Endodermal cell (in vitro differentiated cells): ENCODE measurements at regions not wholly inside any gene's neighbourhood (a gene's known extent, or its start where the extent isn't known, plus 50 kb on each side); places are given as distances from the start of the nearest gene placed in this dataset.

ENCODE experiments used
- DNase-seq: peaks from one replicate; pipeline ENCODE4 v3.0.0-alpha.2; 2017
- H3K27ac ChIP-seq: 2 replicates; pipeline ENCODE4 v1.5.1; 2013; ENCODE audit warnings: mild to moderate bottlenecking, low read depth, low read length, moderate library complexity
- H3K27me3 ChIP-seq: 2 replicates; pipeline ENCODE4 v1.6.1; 2013; ENCODE audit warnings: mild to moderate bottlenecking, low read length, moderate library complexity; ENCODE audit not compliant: insufficient read depth, control insufficient read depth, poor library complexity, severe bottlenecking
- H3K36me3 ChIP-seq: 2 replicates; pipeline ENCODE4 v1.7.0; 2013; ENCODE audit warnings: mild to moderate bottlenecking, low read length, moderate library complexity; ENCODE audit not compliant: control insufficient read depth, insufficient read depth
- H3K4me1 ChIP-seq: one replicate; pipeline ENCODE4 v1.7.0; 2013; ENCODE audit warnings: low read length; ENCODE audit not compliant: control insufficient read depth, insufficient read depth
- H3K4me3 ChIP-seq: 2 replicates; pipeline ENCODE4 v1.5.1; 2013; ENCODE audit warnings: mild to moderate bottlenecking, low read length, moderate library complexity
- H3K9ac ChIP-seq: 2 replicates; pipeline ENCODE4 v1.6.1; 2013; ENCODE audit warnings: mild to moderate bottlenecking, low read length, moderate library complexity; ENCODE audit not compliant: poor library complexity, severe bottlenecking; ENCODE audit errors: extremely low read depth
- H3K9me3 ChIP-seq: 2 replicates; pipeline ENCODE4 v1.6.1; 2013; ENCODE audit warnings: mild to moderate bottlenecking, low read length, moderate library complexity; ENCODE audit not compliant: control insufficient read depth
- H3K27ac Mint-ChIP-seq: 2 replicates; pipeline ENCODE4 v1.8.0; 2020; ENCODE audit warnings: mixed read lengths
- H3K27me3 Mint-ChIP-seq: 2 replicates; pipeline ENCODE4 v1.8.0; 2021; ENCODE audit warnings: mild to moderate bottlenecking, mixed read lengths; ENCODE audit not compliant: insufficient read depth
- H3K36me3 Mint-ChIP-seq: 2 replicates; pipeline ENCODE4 v1.8.0; 2020; ENCODE audit warnings: low read depth, mixed read lengths
- H3K4me1 Mint-ChIP-seq: 2 replicates; pipeline ENCODE4 v1.8.0; 2020; ENCODE audit warnings: mixed read lengths
- H3K4me3 Mint-ChIP-seq: 2 replicates; pipeline ENCODE4 v1.8.0; 2020; ENCODE audit warnings: mild to moderate bottlenecking, moderate library complexity, mixed read lengths
- H3K9me3 Mint-ChIP-seq: 2 replicates; pipeline ENCODE4 v1.8.0; 2020; ENCODE audit warnings: mild to moderate bottlenecking, mixed read lengths
- CTCF ChIP-seq: fragments of 200-600 bp; sonication (generic); conservative IDR thresholded peaks from 2 replicates; pipeline ENCODE4 v1.5.0; 2021; ENCODE audit warnings: antibody characterized with exemption, mild to moderate bottlenecking
- WGBS, 2 experiments: methylation state at CpG; one replicate each; pipeline versions ENCODE4 v1.1.5 to v1.1.7; 2013; ENCODE audit warnings: missing lambda C conversion rate in 2 of 2, mixed read lengths in 1 of 2; ENCODE audit not compliant: insufficient coverage in 1 of 2, insufficient read length in 1 of 2; 5-methylcytosine and 5-hydroxymethylcytosine counted together

GRCh38 chr13:73367886-73368285 lies 309.1 kb downstream of the KLF5 start:
- 83 to 92% methylated on average over 2 to 5 of the region's 5 CpGs for WGBS, 2 experiments
- H3K36me3 ChIP-seq, result no peaks in the 10 kb centered on the region
- no peaks in the 10 kb centered on the region for H3K27me3 ChIP-seq
- no peak overlapping the region for H3K9ac ChIP-seq
- H3K27me3 Mint-ChIP-seq, result no peaks in the 10 kb centered on the region
- no peaks in the 10 kb centered on the region for H3K9me3 Mint-ChIP-seq
- H3K9me3 ChIP-seq, result no peaks in the 10 kb centered on the region
- H3K27ac Mint-ChIP-seq, result no peak overlapping the region
- no peaks in the 10 kb centered on the region for H3K36me3 Mint-ChIP-seq
- H3K4me3 Mint-ChIP-seq, result no peak overlapping the region
- no peak overlapping the region for H3K4me3 ChIP-seq
- DNase-seq, result no peak
- no peak for TF ChIP-seq CTCF
- H3K4me1 ChIP-seq, result no peaks in the 10 kb centered on the region
- H3K4me1 Mint-ChIP-seq, result peaks cover 3% of the 10 kb centered on the region
- no peak overlapping the region for H3K27ac ChIP-seq

GRCh38 chr13:73366241-73366640 lies 307.4 kb downstream of the KLF5 start:
- DNase-seq, result no peak

GRCh38 chr13:73365681-73366080 lies 306.9 kb downstream of the KLF5 start:
- H3K9ac ChIP-seq, result no peak overlapping the region
- Mint-ChIP-seq H3K4me1 (peaks cover 3% of the 10 kb centered on the region), H3K36me3 (no peaks in the 10 kb centered on the region), H3K4me3 (no peak overlapping the region), H3K27me3 (no peaks in the 10 kb centered on the region), H3K27ac (no peak overlapping the region), H3K9me3 (no peaks in the 10 kb centered on the region)
- TF ChIP-seq CTCF, result no peak
- no peaks in the 10 kb centered on the region for H3K36me3 ChIP-seq
- no peak overlapping the region for H3K27ac ChIP-seq
- no peak overlapping the region for H3K4me3 ChIP-seq
- 92 to 93% methylated on average over 2 to 4 of the region's 4 CpGs for WGBS, 2 experiments
- H3K4me1 ChIP-seq, result no peaks in the 10 kb centered on the region
- no peaks in the 10 kb centered on the region for H3K27me3 ChIP-seq
- DNase-seq, result no peak
- no peaks in the 10 kb centered on the region for H3K9me3 ChIP-seq

More at GRCh38 chr13:73366241-73366640, 307.4 kb downstream of the KLF5 start:
- no peak for TF ChIP-seq CTCF
- Histone ChIP-seq H3K36me3 (no peaks in the 10 kb centered on the region), H3K27me3 (no peaks in the 10 kb centered on the region), H3K4me1 (no peaks in the 10 kb centered on the region), H3K4me3 (no peak overlapping the region), H3K27ac (no peak overlapping the region), H3K9me3 (no peaks in the 10 kb centered on the region), H3K9ac (no peak overlapping the region)
- Mint-ChIP-seq H3K4me3 (no peak overlapping the region), H3K9me3 (no peaks in the 10 kb centered on the region), H3K27me3 (no peaks in the 10 kb centered on the region), H3K36me3 (no peaks in the 10 kb centered on the region), H3K4me1 (peaks cover 3% of the 10 kb centered on the region), H3K27ac (no peak overlapping the region)
- 85 to 96% methylated on average over 2 to 3 of the region's 3 CpGs for WGBS, 2 experiments
